GM23338 (cell line): ENCODE measurements at regions not wholly inside any gene's neighbourhood (a gene's known extent, or its start where the extent isn't known, plus 50 kb on each side); places are given as distances from the start of the nearest gene placed in this dataset.

Experiments
- EZH2 ChIP-seq: fragments of 200-600 bp; sonication (generic); IDR thresholded peaks from one replicate; pipeline ENCODE4 v1.8.0; 2017; ENCODE audit warnings: antibody characterized with exemption, mild to moderate bottlenecking, low read depth; ENCODE audit not compliant: unreplicated experiment
- REST ChIP-seq: IDR thresholded peaks from one replicate; pipeline ENCODE4 v1.6.1; 2018; ENCODE audit warnings: antibody characterized with exemption; ENCODE audit not compliant: unreplicated experiment
- ZNF462 ChIP-seq: fragments of 250-450 bp; sonication (Bioruptor Pico); IDR thresholded peaks from 2 replicates; pipeline ENCODE4 v1.5.0; 2020; ENCODE audit warnings: mild to moderate bottlenecking, moderate library complexity

GRCh38 chr11:130727157-130728119 lies 188.8 kb downstream of the SNX19 start (continued):
- TF ChIP-seq ZNF462, result no peak
- no peak for TF ChIP-seq REST
- no peak for TF ChIP-seq EZH2
